IMR-90 (cell line): ENCODE measurements at regions not wholly inside any gene's neighbourhood (a gene's known extent, or its start where the extent isn't known, plus 50 kb on each side); places are given as distances from the start of the nearest gene placed in this dataset.

Experiments used
- ATAC-seq: fragments of 200-7000 bp; cut with Tn5 transposase; 2 replicates; pipeline ENCODE4 v1.9.1; 2020; ENCODE audit warnings: low read depth, mild to moderate bottlenecking, moderate library complexity
- BruUV-seq: library from RNA; stranded (reverse); fragments of 400-500 nt; replicated peaks from 2 replicates; lab custom pipeline; 2021; lab: Mats Ljungman, UMichigan
- CTCF ChIA-PET: fragments of 300-600 bp; formaldehyde crosslinking; extraction: SDS; loops from one replicate; lab custom pipeline; 2021; ENCODE audit warnings: antibody characterized with exemption; lab: Yijun Ruan, JAX
- POLR2A ChIA-PET: fragments of 300-600 bp; sonication (Branson Sonifier 250); formaldehyde crosslinking; loops from one replicate; lab custom pipeline; 2022; ENCODE audit warnings: antibody characterized with exemption; ENCODE audit not compliant: unreplicated experiment; lab: Charles Lee
- DNase-seq: peaks from one replicate; pipeline ENCODE4 v3.0.0; 2013
- H2AFZ ChIP-seq: replicated peaks from 2 replicates; pipeline ENCODE3; 2013; ENCODE audit warnings: low read length, mild to moderate bottlenecking; ENCODE audit not compliant: poor library complexity
- H2AK5ac ChIP-seq: 2 replicates; pipeline ENCODE4 v1.6.1; 2013; ENCODE audit warnings: low read depth, low read length, inconsistent platforms
- H2AK9ac ChIP-seq: replicated peaks from 2 replicates; pipeline ENCODE3; 2013; ENCODE audit warnings: mild to moderate bottlenecking, low read depth, low read length, moderate library complexity; ENCODE audit not compliant: poor library complexity
- H2BK120ac ChIP-seq: 2 replicates; pipeline ENCODE4 v1.6.1; 2013; ENCODE audit warnings: low read depth, low read length, inconsistent platforms
- H2BK15ac ChIP-seq: 3 replicates; pipeline ENCODE4 v1.6.1; 2013; ENCODE audit warnings: low read depth, low read length, inconsistent platforms
- H2BK20ac ChIP-seq: 2 replicates; pipeline ENCODE4 v1.6.1; 2013; ENCODE audit warnings: low read depth, mild to moderate bottlenecking, inconsistent platforms, low read length, moderate library complexity
- H2BK5ac ChIP-seq: 2 replicates; pipeline ENCODE4 v1.6.1; 2013; ENCODE audit warnings: mild to moderate bottlenecking, low read depth, low read length, inconsistent platforms; ENCODE audit not compliant: poor library complexity, severe bottlenecking
- H3K14ac ChIP-seq: replicated peaks from 2 replicates; pipeline ENCODE4 v1.6.1; 2013; ENCODE audit warnings: low read depth, low read length, inconsistent platforms
- H3K18ac ChIP-seq: 2 replicates; pipeline ENCODE4 v1.6.1; 2013; ENCODE audit warnings: low read depth, low read length, control low read depth
- H3K23ac ChIP-seq: 2 replicates; pipeline ENCODE4 v1.6.1; 2013; ENCODE audit warnings: low read depth, low read length, inconsistent platforms
- H3K27ac ChIP-seq: 2 replicates; pipeline ENCODE4 v1.5.1; 2013; ENCODE audit warnings: mild to moderate bottlenecking, control low read depth, low read length; ENCODE audit not compliant: insufficient read depth
- H3K27me3 ChIP-seq: 2 replicates; pipeline ENCODE4 v1.6.1; 2013; ENCODE audit warnings: low read length; ENCODE audit not compliant: control insufficient read depth, insufficient read depth
- H3K36me3 ChIP-seq: 2 replicates; pipeline ENCODE4 v1.6.1; 2013; ENCODE audit warnings: low read length, mixed read lengths; ENCODE audit not compliant: control insufficient read depth, insufficient read depth
- H3K4ac ChIP-seq: 2 replicates; pipeline ENCODE4 v1.6.1; 2013; ENCODE audit warnings: low read depth, low read length, inconsistent platforms
- H3K4me1 ChIP-seq: 2 replicates; pipeline ENCODE4 v1.6.1; 2013; ENCODE audit warnings: low read length, mixed read lengths; ENCODE audit not compliant: control insufficient read depth, insufficient read depth
- H3K4me2 ChIP-seq: 2 replicates; pipeline ENCODE4 v1.6.1; 2013; ENCODE audit warnings: low read depth, mild to moderate bottlenecking, control low read depth, low read length, moderate library complexity
- H3K4me3 ChIP-seq: 2 replicates; pipeline ENCODE4 v1.5.1; 2013; ENCODE audit warnings: low read depth, mild to moderate bottlenecking, control low read depth, low read length, moderate library complexity; ENCODE audit not compliant: insufficient read depth
- H3K56ac ChIP-seq: 2 replicates; pipeline ENCODE4 v1.6.1; 2013; ENCODE audit warnings: low read length, inconsistent platforms; ENCODE audit not compliant: insufficient read depth; ENCODE audit errors: extremely low read depth
- H3K79me1 ChIP-seq, 2 experiments: 2 replicates each; pipeline ENCODE4 v1.6.1; 2013; ENCODE audit warnings: low read length in 2 of 2, inconsistent platforms in 1 of 2, low read depth in 1 of 2
- H3K9ac ChIP-seq: 2 replicates; pipeline ENCODE4 v1.6.1; 2013; ENCODE audit warnings: low read depth, low read length, control low read depth
- H3K9me1 ChIP-seq: 2 replicates; pipeline ENCODE4 v1.6.1; 2013; ENCODE audit warnings: low read length, inconsistent platforms; ENCODE audit not compliant: insufficient read depth
- H3K9me3 ChIP-seq: 2 replicates; pipeline ENCODE4 v1.6.1; 2013; ENCODE audit warnings: low read length; ENCODE audit not compliant: control insufficient read depth, insufficient read depth
- H4K20me1 ChIP-seq: 2 replicates; pipeline ENCODE4 v1.6.1; 2013; ENCODE audit warnings: low read length, inconsistent platforms; ENCODE audit not compliant: insufficient read depth
- H4K5ac ChIP-seq: 2 replicates; pipeline ENCODE4 v1.6.1; 2013; ENCODE audit warnings: mild to moderate bottlenecking, low read depth, low read length, control low read depth
- H4K8ac ChIP-seq, 2 experiments: 2 replicates each; pipeline ENCODE4 v1.6.1; 2013; ENCODE audit warnings: low read depth in 2 of 2, low read length in 2 of 2, control low read depth in 1 of 2, inconsistent platforms in 1 of 2
- H4K91ac ChIP-seq: 2 replicates; pipeline ENCODE4 v1.6.1; 2013; ENCODE audit warnings: low read depth, low read length, inconsistent platforms; ENCODE audit not compliant: insufficient read depth
- dilution Hi-C: fragments of 300-500 bp; cut with HindIII; formaldehyde crosslinking; loops from one replicate; pipeline ENCODE4 v1.14.3; 2018; ENCODE audit warnings: low sequenced_read_pairs; ENCODE audit not compliant: unreplicated experiment
- in situ Hi-C: fragments of 300-500 bp; cut with MboI; formaldehyde crosslinking; loops from 3 replicates; pipeline ENCODE4 v1.14.3; 2019; ENCODE audit warnings: low sequenced_read_pairs, inconsistent platforms, mixed read lengths
- intact Hi-C: fragments of 100-400 bp; cut with micrococcal nuclease; formaldehyde crosslinking; loops from 2 replicates; pipeline ENCODE4 v1.10.0; 2022
- TF ChIP-seq, protein P1 (sequence below): fragments of 150-350 bp; IDR thresholded peaks from 2 replicates; pipeline ENCODE4 v1.6.1; 2016; ENCODE audit warnings: low read depth, mild to moderate bottlenecking, low read length, moderate library complexity, borderline replicate concordance

DNA sequence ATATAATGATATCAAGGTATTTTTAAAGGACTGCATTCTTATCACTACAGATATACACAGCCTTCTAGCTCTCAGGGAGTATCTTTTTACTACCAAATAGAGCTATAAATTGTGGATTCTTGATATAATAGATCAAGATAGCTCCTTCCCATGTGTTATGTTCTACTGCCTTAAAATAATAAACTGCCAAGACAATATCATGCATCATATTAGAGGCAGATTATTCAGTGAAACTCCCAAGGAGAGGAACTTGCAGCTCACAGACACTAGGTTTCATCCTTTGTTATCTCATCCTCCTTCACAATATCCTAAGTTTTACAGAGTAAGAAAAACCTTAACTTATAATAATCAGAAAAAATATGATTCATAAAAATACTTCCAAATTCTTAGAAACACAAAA, 802.8 kb downstream of the DIAPH3 start:
- Histone ChIP-seq H2BK20ac (no peak overlapping the region), H2AK5ac (no peak overlapping the region), H2BK120ac (no peak overlapping the region), H3K14ac (no peak overlapping the region), H3K9ac (no peak overlapping the region), H3K36me3 (no peaks in the 10 kb centered on the region), H4K91ac (no peak overlapping the region), H3K79me1 (no peaks in the 10 kb centered on the region), H4K20me1 (no peaks in the 10 kb centered on the region), H3K27me3 (no peaks in the 10 kb centered on the region), H2AK9ac (no peak overlapping the region), H3K4me2 (no peak overlapping the region), H2AFZ (no peak overlapping the region), H3K9me3 (no peaks in the 10 kb centered on the region), H3K18ac (no peak overlapping the region), H2BK5ac (no peak overlapping the region), H3K56ac (no peak overlapping the region), H3K23ac (no peak overlapping the region), H3K4me1 (no peaks in the 10 kb centered on the region), H3K9me1 (no peaks in the 10 kb centered on the region), H3K27ac (no peak overlapping the region), H4K8ac (no peak overlapping the region), H2BK15ac (no peak overlapping the region), H3K4me3 (no peak overlapping the region), H3K4ac (no peak overlapping the region), H4K5ac (no peak overlapping the region)
- dilution Hi-C loops, result no loop called here
- POLR2A ChIA-PET, result no interaction called here
- intact Hi-C loops, result no loop called here
- CTCF ChIA-PET, result no interaction called here
- no peak for ATAC-seq
- in situ Hi-C loops, result no loop called here
- TF ChIP-seq, protein P1, sequence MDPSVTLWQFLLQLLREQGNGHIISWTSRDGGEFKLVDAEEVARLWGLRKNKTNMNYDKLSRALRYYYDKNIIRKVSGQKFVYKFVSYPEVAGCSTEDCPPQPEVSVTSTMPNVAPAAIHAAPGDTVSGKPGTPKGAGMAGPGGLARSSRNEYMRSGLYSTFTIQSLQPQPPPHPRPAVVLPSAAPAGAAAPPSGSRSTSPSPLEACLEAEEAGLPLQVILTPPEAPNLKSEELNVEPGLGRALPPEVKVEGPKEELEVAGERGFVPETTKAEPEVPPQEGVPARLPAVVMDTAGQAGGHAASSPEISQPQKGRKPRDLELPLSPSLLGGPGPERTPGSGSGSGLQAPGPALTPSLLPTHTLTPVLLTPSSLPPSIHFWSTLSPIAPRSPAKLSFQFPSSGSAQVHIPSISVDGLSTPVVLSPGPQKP, result no peak
- BruUV-seq, result no TSS peak
- DNase-seq, result no peak
